GM21367 (cell line): ENCODE measurements at regions not wholly inside any gene's neighbourhood (a gene's known extent, or its start where the extent isn't known, plus 50 kb on each side); places are given as distances from the start of the nearest gene placed in this dataset.

Source experiments
- ATAC-seq: cut with Tn5 transposase; IDR thresholded peaks from one replicate; pipeline ENCODE4 v1.9.1; 2021; ENCODE audit not compliant: unreplicated experiment

- ATAC-seq = no peak
These were observed 162.8 kb upstream of the RARB start for GRCh38 chr3:25265284-25265683.

- no peak for ATAC-seq
These were observed 161.4 kb upstream of the RARB start for GRCh38 chr3:25266677-25267076.

GRCh38 chr3:25272090-25272489, 156.0 kb upstream of the RARB start:
- ATAC-seq = no peak

- no peak for ATAC-seq
These were observed 154.4 kb upstream of the RARB start for GRCh38 chr3:25273582-25274171.

- no peak for ATAC-seq
These were observed 150.6 kb upstream of the RARB start for GRCh38 chr3:25277503-25277902.

GRCh38 chr3:25281041-25281731, 146.9 kb upstream of the RARB start:
- no peak for ATAC-seq

- ATAC-seq = no peak
These were observed 146.3 kb upstream of the RARB start for GRCh38 chr3:25281732-25282126.

- no peak for ATAC-seq
These were observed 144.4 kb upstream of the RARB start for GRCh38 chr3:25283613-25284012.

GRCh38 chr3:25284249-25284648, 143.8 kb upstream of the RARB start:
- no peak for ATAC-seq

- ATAC-seq = no peak
These were observed 140.7 kb upstream of the RARB start for GRCh38 chr3:25287291-25287884.

- ATAC-seq = no peak
These were observed 139.7 kb upstream of the RARB start for GRCh38 chr3:25288413-25288812.

- ATAC-seq = no peak
These were observed 138.9 kb upstream of the RARB start for GRCh38 chr3:25289156-25289555.

GRCh38 chr3:25289663-25290062, 138.4 kb upstream of the RARB start:
- no peak for ATAC-seq

- ATAC-seq = no peak
These were observed 136.6 kb upstream of the RARB start for GRCh38 chr3:25291481-25291905.

GRCh38 chr3:25292036-25292435, 136.0 kb upstream of the RARB start:
- ATAC-seq = no peak

- no peak for ATAC-seq
These were observed 135.5 kb upstream of the RARB start for GRCh38 chr3:25292595-25292994.

GRCh38 chr3:25293736-25294135, 134.3 kb upstream of the RARB start:
- no peak for ATAC-seq

GRCh38 chr3:25294169-25294805, 133.8 kb upstream of the RARB start:
- ATAC-seq = no peak

- no peak for ATAC-seq
These were observed 130.1 kb upstream of the RARB start for GRCh38 chr3:25297667-25298585.

- ATAC-seq = no peak
These were observed 127.9 kb upstream of the RARB start for GRCh38 chr3:25300141-25300540.

GRCh38 chr3:25304916-25305315, 123.1 kb upstream of the RARB start:
- ATAC-seq = no peak
